Lung microvascular endothelial cell (primary cell): ENCODE measurements at regions not wholly inside any gene's neighbourhood (a gene's known extent, or its start where the extent isn't known, plus 50 kb on each side); places are given as distances from the start of the nearest gene placed in this dataset.

ENCODE experiments used
- DNase-seq, 2 donors: peaks; one replicate each; pipeline versions ENCODE4 v3.0.0 to v3.0.0-alpha.2; 2010; ENCODE audit warnings: low read depth in 2 of 2

- DNase-seq = no peak
These were observed 62.9 kb upstream of the XCR1 start for GRCh38 chr3:46090161-46090591.

GRCh38 chr3:46089237-46090011 lies 62.1 kb upstream of the XCR1 start:
- DNase-seq = peak in 1 of 2 donors; percentile 43

GRCh38 chr3:46087871-46088270 lies 60.6 kb upstream of the XCR1 start:
- peak in 1 of 2 donors; percentile 5 for DNase-seq

- no peak for DNase-seq
These were observed 59.7 kb upstream of the XCR1 start for GRCh38 chr3:46086986-46087385.

- DNase-seq = no peak
These were observed 58.8 kb upstream of the XCR1 start for GRCh38 chr3:46086083-46086437.

- no peak for DNase-seq
These were observed 58.3 kb upstream of the XCR1 start for GRCh38 chr3:46085421-46086082.

GRCh38 chr3:46083956-46084355 lies 56.7 kb upstream of the XCR1 start:
- no peak for DNase-seq

GRCh38 chr3:46082849-46083248 lies 55.6 kb upstream of the XCR1 start:
- no peak for DNase-seq

GRCh38 chr3:46082021-46082420 lies 54.7 kb upstream of the XCR1 start:
- DNase-seq = no peak

- DNase-seq = no peak
These were observed 53.7 kb upstream of the XCR1 start for GRCh38 chr3:46080969-46081345.

- no peak for DNase-seq
These were observed 53.1 kb upstream of the XCR1 start for GRCh38 chr3:46080124-46080968.

- DNase-seq = peak; percentile 90
These were observed 51.6 kb upstream of the XCR1 start for GRCh38 chr3:46078712-46079400.
